ENCODE measurements at regions not wholly inside any gene's neighbourhood (a gene's known extent, or its start where the extent isn't known, plus 50 kb on each side); places are given as distances from the start of the nearest gene placed in this dataset.
"Not testable (repeated sequence)": the region's sequence is repeated elsewhere in the genome, so short reads cannot be mapped to it uniquely, and the experiment has no call there.

- no peaks in the 10 kb centered on the region for H3K9me3 Mint-ChIP-seq
- H3K4me3 Mint-ChIP-seq: no peak overlapping the region
- peaks cover 9% of the 10 kb centered on the region for H3K4me1 Mint-ChIP-seq (ENCODE audit: low read depth)
- H3K27me3 Mint-ChIP-seq (ENCODE audit: low read depth): no peaks in the 10 kb centered on the region
- peak in 1 of 2 donors; percentile 66 for ATAC-seq
- DNase-seq: no peak
- H3K36me3 Mint-ChIP-seq (ENCODE audit: insufficient read depth): no peaks in the 10 kb centered on the region
These were observed 309.8 kb downstream of the HIVEP2 start for GRCh38 chr6:142635130-142635529.

GRCh38 chr6:142637624-142638351 is 307.2 kb downstream of the HIVEP2 start:
- Mint-ChIP-seq H3K36me3 (ENCODE audit: insufficient read depth) (no peaks in the 10 kb centered on the region), H3K27me3 (ENCODE audit: low read depth) (no peaks in the 10 kb centered on the region), H3K4me1 (ENCODE audit: low read depth) (peaks cover 2% of the 10 kb centered on the region), H3K4me3 (no peak overlapping the region), H3K9me3 (no peaks in the 10 kb centered on the region)
- ATAC-seq (no peak), DNase-seq (no peak)

GRCh38 chr6:142642651-142643050 is 302.3 kb downstream of the HIVEP2 start:
- ATAC-seq (no peak), DNase-seq (no peak)
- H3K36me3 Mint-ChIP-seq (ENCODE audit: insufficient read depth): no peaks in the 10 kb centered on the region
- peaks cover 3% of the 10 kb centered on the region for H3K27me3 Mint-ChIP-seq (ENCODE audit: low read depth)
- H3K4me3 Mint-ChIP-seq: no peak overlapping the region
- H3K4me1 Mint-ChIP-seq (ENCODE audit: low read depth): no peaks in the 10 kb centered on the region
- H3K9me3 Mint-ChIP-seq: peaks cover 3% of the 10 kb centered on the region

GRCh38 chr6:142644866-142645265 is 300.1 kb downstream of the HIVEP2 start:
- H3K4me3 Mint-ChIP-seq: no peak overlapping the region
- peaks cover 6% of the 10 kb centered on the region for H3K27me3 Mint-ChIP-seq (ENCODE audit: low read depth)
- H3K4me1 Mint-ChIP-seq (ENCODE audit: low read depth): no peaks in the 10 kb centered on the region
- no peaks in the 10 kb centered on the region for H3K36me3 Mint-ChIP-seq (ENCODE audit: insufficient read depth)
- no peak for ATAC-seq
- H3K9me3 Mint-ChIP-seq: peaks cover 3% of the 10 kb centered on the region
- DNase-seq: no peak

- Mint-ChIP-seq H3K4me3 (no peak overlapping the region), H3K36me3 (ENCODE audit: insufficient read depth) (no peaks in the 10 kb centered on the region), H3K9me3 (peaks cover 3% of the 10 kb centered on the region), H3K4me1 (ENCODE audit: low read depth) (no peaks in the 10 kb centered on the region), H3K27me3 (ENCODE audit: low read depth) (peaks cover 6% of the 10 kb centered on the region)
- DNase-seq: no peak
- ATAC-seq: no peak
These were observed 299.3 kb downstream of the HIVEP2 start for GRCh38 chr6:142645663-142646062.

GRCh38 chr6:142647449-142648035 is 297.4 kb downstream of the HIVEP2 start:
- H3K27me3 Mint-ChIP-seq (ENCODE audit: low read depth): peaks cover 6% of the 10 kb centered on the region
- no peak for DNase-seq
- peaks cover 3% of the 10 kb centered on the region for H3K9me3 Mint-ChIP-seq
- H3K4me3 Mint-ChIP-seq: no peak overlapping the region
- no peaks in the 10 kb centered on the region for H3K36me3 Mint-ChIP-seq (ENCODE audit: insufficient read depth)
- ATAC-seq: no peak
- no peaks in the 10 kb centered on the region for H3K4me1 Mint-ChIP-seq (ENCODE audit: low read depth)

GRCh38 chr6:142648036-142648451 is 296.9 kb downstream of the HIVEP2 start:
- H3K4me3 Mint-ChIP-seq: no peak overlapping the region
- DNase-seq (no peak), ATAC-seq (no peak)
- no peaks in the 10 kb centered on the region for H3K4me1 Mint-ChIP-seq (ENCODE audit: low read depth)
- peaks cover 6% of the 10 kb centered on the region for H3K27me3 Mint-ChIP-seq (ENCODE audit: low read depth)
- no peaks in the 10 kb centered on the region for H3K36me3 Mint-ChIP-seq (ENCODE audit: insufficient read depth)
- H3K9me3 Mint-ChIP-seq: peaks cover 3% of the 10 kb centered on the region

GRCh38 chr6:142648526-142648925 is 296.4 kb downstream of the HIVEP2 start:
- no peak overlapping the region for H3K4me3 Mint-ChIP-seq
- H3K9me3 Mint-ChIP-seq: peaks cover 3% of the 10 kb centered on the region
- ATAC-seq (no peak), DNase-seq (no peak)
- H3K4me1 Mint-ChIP-seq (ENCODE audit: low read depth): no peaks in the 10 kb centered on the region
- peaks cover 6% of the 10 kb centered on the region for H3K27me3 Mint-ChIP-seq (ENCODE audit: low read depth)
- no peaks in the 10 kb centered on the region for H3K36me3 Mint-ChIP-seq (ENCODE audit: insufficient read depth)

GRCh38 chr6:142649438-142650234 is 295.3 kb downstream of the HIVEP2 start:
- not testable (repeated sequence) for DNase-seq, H3K4me3 Mint-ChIP-seq

GRCh38 chr6:142651384-142651783 is 293.6 kb downstream of the HIVEP2 start:
- Mint-ChIP-seq H3K4me1 (ENCODE audit: low read depth) (no peaks in the 10 kb centered on the region), H3K36me3 (ENCODE audit: insufficient read depth) (no peaks in the 10 kb centered on the region), H3K27me3 (ENCODE audit: low read depth) (peaks cover 3% of the 10 kb centered on the region), H3K9me3 (no peaks in the 10 kb centered on the region), H3K4me3 (no peak overlapping the region)
- ATAC-seq (no peak), DNase-seq (no peak)

More at GRCh38 chr6:142649438-142650234, 295.3 kb downstream of the HIVEP2 start:
- H3K9me3 Mint-ChIP-seq; H3K27me3 Mint-ChIP-seq (ENCODE audit: low read depth); H3K36me3 Mint-ChIP-seq (ENCODE audit: insufficient read depth); H3K4me1 Mint-ChIP-seq (ENCODE audit: low read depth); ATAC-seq: not testable (repeated sequence)

- no peak for ATAC-seq
These were observed 291.1 kb downstream of the HIVEP2 start for GRCh38 chr6:142653710-142654420.

GRCh38 chr6:142659661-142660060 is 285.3 kb downstream of the HIVEP2 start:
- Mint-ChIP-seq H3K4me1 (ENCODE audit: low read depth) (no peaks in the 10 kb centered on the region), H3K4me3 (no peak overlapping the region), H3K27me3 (ENCODE audit: low read depth) (no peaks in the 10 kb centered on the region), H3K9me3 (peaks cover 6% of the 10 kb centered on the region), H3K36me3 (ENCODE audit: insufficient read depth) (peaks cover 3% of the 10 kb centered on the region)
- no peak for DNase-seq
- ATAC-seq: no peak

More at GRCh38 chr6:142653710-142654420, 291.1 kb downstream of the HIVEP2 start:
- H3K36me3 Mint-ChIP-seq (ENCODE audit: insufficient read depth): no peaks in the 10 kb centered on the region
- DNase-seq: no peak
- H3K27me3 Mint-ChIP-seq (ENCODE audit: low read depth): peaks cover 3% of the 10 kb centered on the region
- H3K9me3 Mint-ChIP-seq: no peaks in the 10 kb centered on the region
- no peak overlapping the region for H3K4me3 Mint-ChIP-seq
- H3K4me1 Mint-ChIP-seq (ENCODE audit: low read depth): no peaks in the 10 kb centered on the region

- ATAC-seq (no peak), DNase-seq (no peak)
- Mint-ChIP-seq H3K36me3 (ENCODE audit: insufficient read depth) (peaks cover 3% of the 10 kb centered on the region), H3K27me3 (ENCODE audit: low read depth) (no peaks in the 10 kb centered on the region), H3K4me3 (no peak overlapping the region), H3K4me1 (ENCODE audit: low read depth) (peaks cover 9% of the 10 kb centered on the region), H3K9me3 (peaks cover 6% of the 10 kb centered on the region)
These were observed 279.6 kb downstream of the HIVEP2 start for GRCh38 chr6:142665393-142665792.

- ATAC-seq: no peak
These were observed 278.3 kb downstream of the HIVEP2 start for GRCh38 chr6:142666599-142667185.

More at GRCh38 chr6:142666599-142667185, 278.3 kb downstream of the HIVEP2 start:
- no peak for DNase-seq
- Mint-ChIP-seq H3K9me3 (peaks cover 6% of the 10 kb centered on the region), H3K4me3 (no peak overlapping the region), H3K36me3 (ENCODE audit: insufficient read depth) (peaks cover 3% of the 10 kb centered on the region), H3K27me3 (ENCODE audit: low read depth) (no peaks in the 10 kb centered on the region), H3K4me1 (ENCODE audit: low read depth) (peaks cover 9% of the 10 kb centered on the region)
